RWPE2 (cell line): ENCODE measurements at regions not wholly inside any gene's neighbourhood (a gene's known extent, or its start where the extent isn't known, plus 50 kb on each side); places are given as distances from the start of the nearest gene placed in this dataset.

ENCODE experiments used
- ATAC-seq: fragments of 200-7000 bp; cut with Tn5 transposase; 3 replicates; pipeline ENCODE4 v1.9.1; 2021; ENCODE audit warnings: low read depth
- DNase-seq: peaks from one replicate; pipeline ENCODE4 v3.0.0-alpha.2; 2020; ENCODE audit warnings: low spot score
- H3K27ac ChIP-seq: fragments of 450-650 bp; 2 replicates; pipeline ENCODE4 v1.5.1; 2017; ENCODE audit warnings: mild to moderate bottlenecking; ENCODE audit not compliant: poor library complexity, severe bottlenecking
- H3K27me3 ChIP-seq: fragments of 250-450 bp; sonication (Bioruptor Pico); 2 replicates; pipeline ENCODE4 v1.5.1; 2021; ENCODE audit warnings: mild to moderate bottlenecking, moderate library complexity; ENCODE audit not compliant: insufficient read depth, poor library complexity, severe bottlenecking
- H3K36me3 ChIP-seq: fragments of 250-450 bp; sonication (Bioruptor Pico); 2 replicates; pipeline ENCODE4 v1.5.1; 2020; ENCODE audit warnings: low read depth, mild to moderate bottlenecking, moderate library complexity
- H3K4me1 ChIP-seq: fragments of 250-450 bp; sonication (Bioruptor Pico); 2 replicates; pipeline ENCODE4 v1.5.1; 2021; ENCODE audit warnings: mild to moderate bottlenecking, moderate library complexity; ENCODE audit not compliant: insufficient read depth, poor library complexity, severe bottlenecking
- H3K4me3 ChIP-seq: fragments of 250-450 bp; sonication (Bioruptor Pico); 2 replicates; pipeline ENCODE4 v1.5.1; 2021; ENCODE audit warnings: mild to moderate bottlenecking, moderate library complexity; ENCODE audit not compliant: severe bottlenecking
- H3K9me3 ChIP-seq: fragments of 250-450 bp; sonication (Bioruptor Pico); 2 replicates; pipeline ENCODE4 v1.5.1; 2021; ENCODE audit warnings: mild to moderate bottlenecking, moderate library complexity; ENCODE audit not compliant: severe bottlenecking
- TF ChIP-seq, protein P1 (sequence below): fragments of 450-650 bp; IDR thresholded peaks from one replicate; pipeline ENCODE4 v1.5.1; 2017; ENCODE audit warnings: mild to moderate bottlenecking, moderate library complexity; ENCODE audit not compliant: poor library complexity, severe bottlenecking

GRCh38 chr5:19247302-19247701 lies 740.7 kb downstream of the CDH18 start:
- H3K27me3 ChIP-seq, result no peaks in the 10 kb centered on the region
- no peak overlapping the region for H3K4me3 ChIP-seq
- H3K27ac ChIP-seq, result no peak overlapping the region
- no peaks in the 10 kb centered on the region for H3K9me3 ChIP-seq
- H3K36me3 ChIP-seq, result no peaks in the 10 kb centered on the region
- TF ChIP-seq, protein P1, sequence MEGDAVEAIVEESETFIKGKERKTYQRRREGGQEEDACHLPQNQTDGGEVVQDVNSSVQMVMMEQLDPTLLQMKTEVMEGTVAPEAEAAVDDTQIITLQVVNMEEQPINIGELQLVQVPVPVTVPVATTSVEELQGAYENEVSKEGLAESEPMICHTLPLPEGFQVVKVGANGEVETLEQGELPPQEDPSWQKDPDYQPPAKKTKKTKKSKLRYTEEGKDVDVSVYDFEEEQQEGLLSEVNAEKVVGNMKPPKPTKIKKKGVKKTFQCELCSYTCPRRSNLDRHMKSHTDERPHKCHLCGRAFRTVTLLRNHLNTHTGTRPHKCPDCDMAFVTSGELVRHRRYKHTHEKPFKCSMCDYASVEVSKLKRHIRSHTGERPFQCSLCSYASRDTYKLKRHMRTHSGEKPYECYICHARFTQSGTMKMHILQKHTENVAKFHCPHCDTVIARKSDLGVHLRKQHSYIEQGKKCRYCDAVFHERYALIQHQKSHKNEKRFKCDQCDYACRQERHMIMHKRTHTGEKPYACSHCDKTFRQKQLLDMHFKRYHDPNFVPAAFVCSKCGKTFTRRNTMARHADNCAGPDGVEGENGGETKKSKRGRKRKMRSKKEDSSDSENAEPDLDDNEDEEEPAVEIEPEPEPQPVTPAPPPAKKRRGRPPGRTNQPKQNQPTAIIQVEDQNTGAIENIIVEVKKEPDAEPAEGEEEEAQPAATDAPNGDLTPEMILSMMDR, result no peak
- DNase-seq, result no peak
- no peak for ATAC-seq
- H3K4me1 ChIP-seq, result no peaks in the 10 kb centered on the region

DNA sequence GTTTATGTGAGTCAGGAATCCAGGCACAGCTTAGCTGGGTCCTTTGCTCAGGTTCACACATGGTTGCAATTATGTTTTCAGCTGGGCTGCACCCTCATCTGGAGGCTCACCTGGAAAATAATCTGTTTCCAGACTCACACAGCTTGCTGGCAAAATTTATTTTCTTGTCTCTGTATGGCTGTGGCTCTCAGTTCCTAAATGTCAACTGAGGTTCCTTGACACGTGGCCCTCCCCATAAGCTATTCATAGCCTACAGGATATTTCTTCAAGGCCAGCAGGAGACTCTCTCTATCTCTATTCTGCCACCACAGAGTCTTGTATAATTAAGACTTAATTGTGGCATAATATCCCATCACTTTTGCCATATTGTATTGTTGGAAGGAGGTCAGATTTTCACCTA lies 732.0 kb downstream of the CDH18 start:
- Histone ChIP-seq H3K4me3 (no peak overlapping the region), H3K27ac (no peak overlapping the region), H3K36me3 (no peaks in the 10 kb centered on the region), H3K9me3 (no peaks in the 10 kb centered on the region), H3K4me1 (no peaks in the 10 kb centered on the region), H3K27me3 (no peaks in the 10 kb centered on the region)
- DNase-seq, result no peak
- TF ChIP-seq, protein P1, result no peak
- ATAC-seq, result no peak

- Histone ChIP-seq H3K36me3 (no peaks in the 10 kb centered on the region), H3K27me3 (no peaks in the 10 kb centered on the region), H3K4me3 (no peak overlapping the region), H3K27ac (no peak overlapping the region), H3K9me3 (no peaks in the 10 kb centered on the region), H3K4me1 (no peaks in the 10 kb centered on the region)
- no peak for DNase-seq
- ATAC-seq, result no peak
- TF ChIP-seq, protein P1, result no peak
Observed at GRCh38 chr5:19258686-19259085, 729.3 kb downstream of the CDH18 start.

DNA sequence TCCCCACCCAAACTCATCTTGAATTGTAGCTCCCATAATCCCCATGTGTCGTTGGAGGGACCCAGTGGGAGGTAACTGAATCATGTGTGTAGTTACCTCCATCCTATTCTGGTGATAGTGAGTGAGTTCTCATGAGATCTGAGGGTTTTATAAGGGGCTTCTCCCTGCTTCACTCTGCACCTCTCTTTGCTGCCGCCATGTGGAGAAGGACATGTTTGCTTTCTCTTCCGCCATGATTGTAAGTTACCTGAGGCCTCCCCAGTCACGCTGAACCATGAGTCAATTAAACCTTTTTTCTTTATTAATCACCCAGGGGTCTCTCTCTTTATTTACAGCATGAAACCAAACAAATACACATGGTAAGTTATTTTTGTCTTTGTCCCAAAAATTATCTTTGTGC lies 726.1 kb downstream of the CDH18 start:
- Histone ChIP-seq H3K4me3 (no peak overlapping the region), H3K27ac (no peak overlapping the region), H3K36me3 (no peaks in the 10 kb centered on the region), H3K4me1 (no peaks in the 10 kb centered on the region), H3K27me3 (no peaks in the 10 kb centered on the region), H3K9me3 (no peaks in the 10 kb centered on the region)
- no peak for ATAC-seq
- DNase-seq, result no peak
- TF ChIP-seq, protein P1, result no peak

GRCh38 chr5:19264821-19265220 lies 723.2 kb downstream of the CDH18 start:
- Histone ChIP-seq H3K9me3 (no peaks in the 10 kb centered on the region), H3K4me1 (no peaks in the 10 kb centered on the region), H3K36me3 (no peaks in the 10 kb centered on the region), H3K27me3 (no peaks in the 10 kb centered on the region), H3K4me3 (no peak overlapping the region), H3K27ac (no peak overlapping the region)
- ATAC-seq (no peak), DNase-seq (no peak)
- TF ChIP-seq, protein P1, result no peak
